Neural progenitor cell (in vitro differentiated cells): ENCODE measurements at regions not wholly inside any gene's neighbourhood (a gene's known extent, or its start where the extent isn't known, plus 50 kb on each side); places are given as distances from the start of the nearest gene placed in this dataset.

Source experiments
- CTCF ChIP-seq: fragments of 200-600 bp; sonication (generic); IDR thresholded peaks from 2 replicates; pipeline ENCODE4 v1.5.1; 2017; ENCODE audit warnings: antibody characterized with exemption, mild to moderate bottlenecking
- EZH2 ChIP-seq: fragments of 200-600 bp; sonication (generic); IDR thresholded peaks from 2 replicates; pipeline ENCODE4 v1.6.1; 2017; ENCODE audit warnings: antibody characterized with exemption, mild to moderate bottlenecking, moderate library complexity

GRCh38 chr1:185555743-185556142 is 178.4 kb upstream of the HMCN1 start:
- TF ChIP-seq CTCF = no peak
- no peak for TF ChIP-seq EZH2
